SK-N-SH treated with all-trans-retinoic acid at 6 μM for 48 hours (cell line): ENCODE measurements at regions not wholly inside any gene's neighbourhood (a gene's known extent, or its start where the extent isn't known, plus 50 kb on each side); places are given as distances from the start of the nearest gene placed in this dataset.

Experiments used
- BACH2 ChIP-seq: fragments of 250-450 bp; sonication (Bioruptor Pico); IDR thresholded peaks from 2 replicates; pipeline ENCODE4 v1.9.0; 2021; ENCODE audit warnings: mild to moderate bottlenecking, borderline replicate concordance
- CREB5 ChIP-seq: fragments of 250-450 bp; sonication (Bioruptor Pico); IDR thresholded peaks from 2 replicates; pipeline ENCODE4 v1.5.1; 2020; ENCODE audit warnings: low read depth, mild to moderate bottlenecking, moderate library complexity
- PATZ1 ChIP-seq: fragments of 250-450 bp; sonication (Bioruptor Pico); IDR thresholded peaks from 2 replicates; pipeline ENCODE4 v1.8.0; 2020; ENCODE audit warnings: mild to moderate bottlenecking, moderate library complexity, borderline replicate concordance
- PPARA ChIP-seq: fragments of 250-450 bp; sonication (Bioruptor Pico); IDR thresholded peaks from 2 replicates; pipeline ENCODE4 v1.5.0; 2020; ENCODE audit warnings: mild to moderate bottlenecking, borderline replicate concordance
- TSHZ2 ChIP-seq: fragments of 250-450 bp; sonication (Bioruptor Pico); IDR thresholded peaks from 2 replicates; pipeline ENCODE4 v1.5.0; 2020; ENCODE audit warnings: mild to moderate bottlenecking, moderate library complexity
- ZC3H10 ChIP-seq: fragments of 250-450 bp; sonication (Bioruptor Pico); IDR thresholded peaks from 2 replicates; pipeline ENCODE4 v1.5.1; 2021; ENCODE audit warnings: mild to moderate bottlenecking, moderate library complexity

GRCh38 chr3:28786446-28786845 is 437.8 kb upstream of the AZI2 start:
- TF ChIP-seq ZC3H10 (CRISPR knock-in tag) = no peak
- TF ChIP-seq TSHZ2 (CRISPR knock-in tag) = no peak
- TF ChIP-seq PPARA (CRISPR knock-in tag) = no peak
- TF ChIP-seq BACH2 (CRISPR knock-in tag) = no peak
- no peak for TF ChIP-seq PATZ1 (CRISPR knock-in tag)
- no peak for TF ChIP-seq CREB5 (CRISPR knock-in tag)
